RWPE1 (cell line): ENCODE measurements at regions not wholly inside any gene's neighbourhood (a gene's known extent, or its start where the extent isn't known, plus 50 kb on each side); places are given as distances from the start of the nearest gene placed in this dataset.

Experiments
- CTCF ChIA-PET: fragments of 350-600 bp; sonication (Branson Sonifier 250); formaldehyde crosslinking; extraction: SDS; loops from one replicate; lab custom pipeline; 2021; lab: Yijun Ruan, JAX
- POLR2A ChIA-PET: fragments of 400-600 bp; formaldehyde crosslinking; extraction: SDS; loops from one replicate; lab custom pipeline; 2020; ENCODE audit warnings: antibody characterized with exemption; ENCODE audit not compliant: low non-redundant PET; lab: Yijun Ruan, JAX
- DNase-seq: peaks from one replicate; pipeline ENCODE4 v3.0.0; 2012; ENCODE audit warnings: low spot score
- H3K27ac ChIP-seq: fragments of 450-650 bp; 2 replicates; pipeline ENCODE4 v1.5.1; 2017
- CTCF ChIP-seq: fragments of 450-650 bp; conservative IDR thresholded peaks from 2 replicates; pipeline ENCODE4 v1.5.1; 2017; ENCODE audit warnings: low read depth, mild to moderate bottlenecking

- no peak overlapping the region for H3K27ac ChIP-seq
- POLR2A ChIA-PET = no interaction called here
- no peak for TF ChIP-seq CTCF
- no peak for DNase-seq
- CTCF ChIA-PET = no interaction called here
Measured at GRCh38 chr3:55337641-55338180, 149.4 kb downstream of the WNT5A start.

DNA sequence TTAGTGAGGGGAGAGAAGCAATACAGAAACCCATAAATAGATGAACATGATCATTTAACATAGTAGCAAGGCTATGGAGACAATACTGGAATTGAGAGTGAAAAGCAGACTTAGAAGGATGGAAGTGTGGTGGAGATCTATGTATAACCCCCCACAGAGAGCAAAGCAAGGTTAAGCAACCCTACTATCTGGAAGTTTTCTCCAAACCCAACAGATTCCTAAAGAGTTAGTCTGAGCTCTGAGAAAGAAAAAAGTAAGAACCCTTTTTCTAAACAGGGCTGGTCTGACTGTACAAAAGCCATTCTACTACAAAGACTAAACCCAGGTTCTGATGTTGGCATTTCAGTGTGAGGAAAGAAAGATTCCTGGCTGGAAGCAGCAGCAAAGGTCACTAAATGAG lies 153.2 kb downstream of the WNT5A start:
- TF ChIP-seq CTCF = no peak
- H3K27ac ChIP-seq = no peak overlapping the region
- ChIA-PET CTCF (no interaction called here), POLR2A (no interaction called here)
- DNase-seq = no peak

DNA sequence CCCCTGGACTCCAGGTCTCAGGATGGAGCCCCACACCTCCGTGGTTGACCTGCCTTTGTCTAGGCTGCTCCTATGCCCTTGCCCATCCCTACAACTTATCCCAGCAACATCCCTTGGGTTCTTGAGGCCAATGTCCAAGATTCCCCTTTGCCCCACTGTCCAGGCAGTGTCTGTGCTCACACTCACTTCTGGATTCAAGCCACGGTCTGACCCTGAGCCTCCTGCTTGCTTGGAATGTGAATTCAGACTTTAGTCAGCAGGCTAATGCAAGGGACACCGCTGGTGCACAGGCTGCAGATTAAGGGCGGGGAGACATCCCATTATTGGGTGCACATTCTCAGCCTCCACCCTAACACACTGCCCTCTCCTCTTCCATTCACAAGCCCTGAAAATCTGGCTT lies 154.1 kb downstream of the WNT5A start:
- POLR2A ChIA-PET = no interaction called here
- TF ChIP-seq CTCF = no peak
- DNase-seq = no peak
- no peak overlapping the region for H3K27ac ChIP-seq
- CTCF ChIA-PET = no interaction called here

GRCh38 chr3:55332176-55332575 lies 154.9 kb downstream of the WNT5A start:
- DNase-seq = no peak
- TF ChIP-seq CTCF = no peak
- ChIA-PET POLR2A (no interaction called here), CTCF (no interaction called here)
- no peak overlapping the region for H3K27ac ChIP-seq

DNA sequence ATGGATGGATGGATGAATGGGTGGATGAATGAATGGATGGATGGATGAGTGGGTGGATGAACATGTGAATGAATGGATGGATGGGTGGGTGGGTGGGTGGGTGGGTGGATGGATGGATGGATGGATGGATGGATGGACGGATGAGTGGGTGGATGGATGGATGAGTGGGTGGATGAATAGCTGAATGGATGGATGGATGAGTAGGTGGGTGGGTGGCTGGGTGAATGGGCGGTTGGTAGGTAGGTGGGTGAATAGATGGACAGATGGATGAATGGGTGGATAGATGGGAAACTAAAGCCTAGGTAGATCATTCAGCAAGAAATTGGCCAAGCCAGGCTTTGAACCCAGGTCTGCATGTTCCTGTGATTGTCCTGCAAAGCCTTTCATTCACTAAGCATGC lies 155.6 kb downstream of the WNT5A start:
- H3K27ac ChIP-seq = no peak overlapping the region
- TF ChIP-seq CTCF = no peak
- ChIA-PET POLR2A (no interaction called here), CTCF (no interaction called here)
- no peak for DNase-seq

DNA sequence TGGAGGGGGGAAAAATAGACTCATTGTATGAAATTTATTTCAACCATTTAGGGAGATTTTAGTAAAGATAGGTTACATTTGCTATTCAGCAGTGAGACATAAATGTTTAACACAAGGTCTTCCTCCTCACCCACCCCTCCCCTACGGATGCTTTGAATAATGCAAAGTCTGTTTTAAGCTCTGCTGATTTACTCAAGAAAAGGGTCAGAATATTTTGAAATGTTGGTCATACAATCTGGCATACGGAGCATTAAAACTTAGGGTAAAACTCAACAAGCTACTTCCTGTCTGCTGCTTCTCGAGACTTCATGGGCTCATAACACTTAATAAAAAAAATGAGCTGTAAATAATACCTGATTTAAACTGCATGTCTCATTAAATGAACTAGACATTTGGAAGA lies 156.3 kb downstream of the WNT5A start:
- POLR2A ChIA-PET = no interaction called here
- DNase-seq = no peak
- H3K27ac ChIP-seq = no peak overlapping the region
- CTCF ChIA-PET = no interaction called here
- no peak for TF ChIP-seq CTCF

DNA sequence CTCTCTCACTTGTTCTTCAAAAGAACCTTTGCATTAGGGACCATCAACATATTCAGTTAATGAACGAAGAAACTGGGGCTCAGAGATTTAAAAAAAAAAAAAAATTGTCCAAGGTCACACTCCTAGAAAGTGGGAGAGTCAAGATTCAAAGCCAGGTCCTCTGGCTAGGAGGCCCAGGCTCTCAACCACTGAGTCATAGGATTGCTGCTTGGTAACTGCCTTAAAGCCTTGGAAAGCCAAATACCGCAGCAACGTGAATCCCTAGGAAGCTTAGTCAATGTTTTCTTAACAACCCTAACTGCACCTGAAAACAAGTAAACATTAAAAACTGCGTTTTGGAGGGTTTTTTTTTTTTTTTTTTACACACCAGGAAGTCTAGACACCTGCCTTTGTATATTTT lies 156.8 kb downstream of the WNT5A start:
- peak; percentile 69 for DNase-seq
- POLR2A ChIA-PET = no interaction called here

More for the DNA sequence above, 156.8 kb downstream of the WNT5A start:
- no peak overlapping the region for H3K27ac ChIP-seq
- TF ChIP-seq CTCF = no peak
- CTCF ChIA-PET = no interaction called here
